Coronary artery (tissue), 2 donors: ENCODE measurements at regions not wholly inside any gene's neighbourhood (a gene's known extent, or its start where the extent isn't known, plus 50 kb on each side); places are given as distances from the start of the nearest gene placed in this dataset.

ENCODE experiments used
- DNase-seq: peaks from one replicate; pipeline ENCODE4 v3.0.0-alpha.2; 2017; ENCODE audit warnings: low spot score
- H3K27ac ChIP-seq, 2 donors: fragments of 200-600 bp; sonication (generic); one replicate each; pipeline ENCODE4 v1.5.1; 2016 to 2019
- H3K4me3 ChIP-seq: fragments of 200-600 bp; sonication (generic); 2 replicates; pipeline ENCODE4 v1.5.1; 2016; ENCODE audit warnings: mild to moderate bottlenecking, moderate library complexity
- TF ChIP-seq, protein P1 (sequence below): fragments of 200-600 bp; sonication (generic); IDR thresholded peaks from one replicate; pipeline ENCODE4 v1.5.1; 2019; ENCODE audit warnings: antibody characterized with exemption

DNA sequence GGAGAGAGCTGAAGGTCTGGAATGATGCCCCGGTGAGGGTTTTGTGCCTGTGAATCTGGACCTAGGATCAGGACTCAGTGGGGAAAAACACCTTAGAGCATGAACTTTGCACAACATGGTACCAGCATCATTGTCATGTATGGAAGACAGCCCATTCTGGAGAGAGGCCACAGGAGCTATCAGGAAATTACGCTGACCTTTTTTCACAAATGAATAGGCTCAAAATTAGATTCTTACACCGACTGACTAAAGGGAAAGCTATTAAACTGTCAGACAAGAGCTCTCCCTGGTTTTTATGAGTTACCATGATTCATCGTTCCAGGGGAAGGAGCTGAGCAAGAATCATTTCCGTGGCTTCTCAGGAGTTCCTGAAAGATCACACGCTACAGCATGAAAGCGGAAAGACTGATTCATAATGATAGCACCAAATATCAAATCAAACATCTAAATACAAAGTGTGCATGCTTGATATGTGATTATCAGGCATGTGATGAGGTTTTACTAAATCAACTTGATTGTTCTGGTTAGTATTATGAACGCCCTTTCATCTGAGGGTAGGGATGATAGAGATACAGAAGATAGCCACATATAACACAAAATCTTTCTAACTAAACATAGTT, 224.9 kb upstream of the SMLR1 start:
- DNase-seq = no peak
- no peak overlapping the region for H3K4me3 ChIP-seq
- H3K27ac ChIP-seq = no peak overlapping the region
- TF ChIP-seq, protein P1, sequence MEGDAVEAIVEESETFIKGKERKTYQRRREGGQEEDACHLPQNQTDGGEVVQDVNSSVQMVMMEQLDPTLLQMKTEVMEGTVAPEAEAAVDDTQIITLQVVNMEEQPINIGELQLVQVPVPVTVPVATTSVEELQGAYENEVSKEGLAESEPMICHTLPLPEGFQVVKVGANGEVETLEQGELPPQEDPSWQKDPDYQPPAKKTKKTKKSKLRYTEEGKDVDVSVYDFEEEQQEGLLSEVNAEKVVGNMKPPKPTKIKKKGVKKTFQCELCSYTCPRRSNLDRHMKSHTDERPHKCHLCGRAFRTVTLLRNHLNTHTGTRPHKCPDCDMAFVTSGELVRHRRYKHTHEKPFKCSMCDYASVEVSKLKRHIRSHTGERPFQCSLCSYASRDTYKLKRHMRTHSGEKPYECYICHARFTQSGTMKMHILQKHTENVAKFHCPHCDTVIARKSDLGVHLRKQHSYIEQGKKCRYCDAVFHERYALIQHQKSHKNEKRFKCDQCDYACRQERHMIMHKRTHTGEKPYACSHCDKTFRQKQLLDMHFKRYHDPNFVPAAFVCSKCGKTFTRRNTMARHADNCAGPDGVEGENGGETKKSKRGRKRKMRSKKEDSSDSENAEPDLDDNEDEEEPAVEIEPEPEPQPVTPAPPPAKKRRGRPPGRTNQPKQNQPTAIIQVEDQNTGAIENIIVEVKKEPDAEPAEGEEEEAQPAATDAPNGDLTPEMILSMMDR = no peak

GRCh38 chr6:130603391-130603790, 223.8 kb upstream of the SMLR1 start:
- DNase-seq = no peak
- Histone ChIP-seq H3K4me3 (no peak overlapping the region), H3K27ac (no peak overlapping the region)
- TF ChIP-seq, protein P1 = no peak

GRCh38 chr6:130604841-130605399, 222.3 kb upstream of the SMLR1 start:
- Histone ChIP-seq H3K27ac (peak overlapping the region in 1 of 2 donors; percentile 22), H3K4me3 (no peak overlapping the region)
- TF ChIP-seq, protein P1 = no peak
- no peak for DNase-seq

DNA sequence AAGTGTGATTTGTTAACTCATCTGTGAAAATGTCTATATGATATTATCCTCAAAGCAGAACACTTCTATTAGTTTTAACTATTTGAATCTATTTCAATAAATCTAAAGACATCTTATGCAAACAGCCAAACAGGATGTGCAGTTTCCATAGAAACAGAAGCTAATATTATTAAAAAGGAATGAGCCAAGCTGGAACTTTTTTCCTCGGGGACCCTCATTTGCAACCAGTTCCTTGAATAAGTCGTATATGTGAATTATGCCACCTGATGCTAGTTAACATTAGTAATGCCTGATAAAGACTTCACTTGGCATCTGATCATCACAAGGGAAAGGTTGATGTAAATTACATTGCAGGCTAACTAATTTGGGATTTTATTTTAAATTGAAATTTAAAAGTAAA, 216.9 kb upstream of the SMLR1 start:
- no peak for DNase-seq
- TF ChIP-seq, protein P1 = no peak
- H3K27ac ChIP-seq = no peak overlapping the region
- no peak overlapping the region for H3K4me3 ChIP-seq

- TF ChIP-seq, protein P1 = no peak
- Histone ChIP-seq H3K4me3 (no peak overlapping the region), H3K27ac (no peak overlapping the region)
- DNase-seq = no peak
Measured at GRCh38 chr6:130611366-130611765, 215.8 kb upstream of the SMLR1 start.

DNA sequence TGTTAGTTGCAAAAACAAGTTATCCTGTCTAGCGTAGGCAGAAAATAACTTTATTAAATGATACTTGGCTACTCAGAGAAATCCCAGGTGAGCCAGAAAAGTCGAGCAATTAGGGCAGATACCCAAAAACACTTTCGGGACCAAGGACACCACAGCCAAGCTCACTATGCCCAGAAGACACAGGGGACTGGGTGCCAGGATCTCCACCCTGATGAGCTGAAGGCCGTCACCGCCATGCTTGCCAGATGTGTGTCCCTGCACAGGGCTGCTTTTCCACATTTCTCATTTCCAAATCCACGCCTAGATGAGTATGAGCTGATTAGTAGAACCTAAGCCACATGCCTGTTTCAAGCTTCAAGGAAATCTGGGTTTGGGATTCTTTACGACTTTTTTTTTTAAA, 214.0 kb upstream of the SMLR1 start:
- Histone ChIP-seq H3K4me3 (no peak overlapping the region), H3K27ac (no peak overlapping the region)
- TF ChIP-seq, protein P1 = no peak
- DNase-seq = no peak

DNA sequence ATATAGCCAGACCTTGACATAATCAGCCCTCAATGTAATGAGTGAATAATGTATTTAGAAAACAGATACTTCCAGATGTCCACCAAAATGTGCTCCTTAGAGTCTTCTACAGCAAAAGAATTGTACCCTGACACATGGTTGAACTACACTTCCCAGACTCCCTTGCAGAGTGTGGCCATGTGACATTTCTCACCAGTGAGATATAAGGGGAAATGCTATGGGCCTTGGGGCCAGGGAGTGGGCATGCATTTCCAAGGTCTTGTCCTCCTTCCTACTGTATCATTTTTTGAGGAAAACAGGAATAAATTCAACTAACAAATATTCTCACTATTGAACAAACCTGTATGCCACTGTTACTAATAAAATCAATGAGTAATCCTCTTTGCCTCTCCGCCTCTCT, 211.4 kb upstream of the SMLR1 start:
- H3K4me3 ChIP-seq = no peak overlapping the region
- DNase-seq = no peak
- TF ChIP-seq, protein P1 = no peak
- no peak overlapping the region for H3K27ac ChIP-seq
